Urinary bladder (tissue), 3 donors: ENCODE measurements at regions not wholly inside any gene's neighbourhood (a gene's known extent, or its start where the extent isn't known, plus 50 kb on each side); places are given as distances from the start of the nearest gene placed in this dataset.
"Not testable (repeated sequence)": the region's sequence is repeated elsewhere in the genome, so short reads cannot be mapped to it uniquely, and the experiment has no call there.

ENCODE experiments used
- DNase-seq: peaks from one replicate; pipeline ENCODE4 v3.0.0-alpha.2; 2015; ENCODE audit errors: extremely low spot score
- H3K27ac ChIP-seq: one replicate; pipeline ENCODE4 v1.5.1; 2013; ENCODE audit warnings: low read depth, mild to moderate bottlenecking, moderate library complexity
- H3K36me3 ChIP-seq: one replicate; pipeline ENCODE4 v1.6.1; 2013; ENCODE audit warnings: mild to moderate bottlenecking, moderate library complexity; ENCODE audit not compliant: insufficient read depth
- H3K4me1 ChIP-seq: one replicate; pipeline ENCODE4 v1.6.1; 2013; ENCODE audit warnings: mild to moderate bottlenecking, moderate library complexity; ENCODE audit not compliant: insufficient read depth
- H3K4me3 ChIP-seq: one replicate; pipeline ENCODE4 v1.5.1; 2013; ENCODE audit warnings: low read depth, low read length
- WGBS: extraction: QIAGEN DNeasy Blood & Tissue Kit; methylation state at CpG from one replicate; pipeline ENCODE4 v1.1.7; 2013; 5-methylcytosine and 5-hydroxymethylcytosine counted together
- donor health status: healthy with polysubstance abuse.
- donor health status: healthy.

- Histone ChIP-seq H3K36me3 (no peaks in the 10 kb centered on the region), H3K4me1 (no peaks in the 10 kb centered on the region), H3K27ac (no peak overlapping the region), H3K4me3 (no peak overlapping the region)
- WGBS = 76% methylated on average over 3 of the region's 3 CpGs
- DNase-seq = no peak
These were observed 90.3 kb upstream of the FBXL17 start for GRCh38 chr5:108472237-108472636.

DNA sequence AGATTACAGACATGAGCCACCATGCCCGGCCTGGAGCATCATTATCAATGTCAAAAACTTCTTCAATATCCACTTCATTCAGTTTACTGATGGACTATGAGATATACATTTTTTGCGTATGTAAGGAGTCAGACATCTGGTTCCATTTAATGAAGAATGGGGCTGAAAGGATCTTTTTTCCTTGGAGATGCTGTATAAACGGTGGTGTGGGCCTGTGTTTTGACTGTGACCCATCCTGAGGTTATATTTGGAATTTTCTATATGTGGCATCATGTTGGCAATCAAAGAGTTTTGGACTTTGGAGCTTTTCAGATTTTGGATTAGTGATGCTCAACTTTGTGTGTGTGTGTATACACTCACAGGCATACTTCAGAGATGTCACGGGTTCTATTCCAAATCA lies 85.7 kb upstream of the FBXL17 start:
- Histone ChIP-seq H3K4me3 (no peak overlapping the region), H3K27ac (no peak overlapping the region), H3K36me3 (no peaks in the 10 kb centered on the region), H3K4me1 (no peaks in the 10 kb centered on the region)
- WGBS = 66% methylated on average over 4 of the region's 4 CpGs
- DNase-seq = no peak

GRCh38 chr5:108461628-108462367 lies 79.9 kb upstream of the FBXL17 start:
- Histone ChIP-seq H3K4me3 (no peak overlapping the region), H3K36me3 (no peaks in the 10 kb centered on the region), H3K4me1 (no peaks in the 10 kb centered on the region), H3K27ac (no peak overlapping the region)
- 89% methylated on average over 1 of the region's 1 CpG for WGBS
- no peak for DNase-seq

DNA sequence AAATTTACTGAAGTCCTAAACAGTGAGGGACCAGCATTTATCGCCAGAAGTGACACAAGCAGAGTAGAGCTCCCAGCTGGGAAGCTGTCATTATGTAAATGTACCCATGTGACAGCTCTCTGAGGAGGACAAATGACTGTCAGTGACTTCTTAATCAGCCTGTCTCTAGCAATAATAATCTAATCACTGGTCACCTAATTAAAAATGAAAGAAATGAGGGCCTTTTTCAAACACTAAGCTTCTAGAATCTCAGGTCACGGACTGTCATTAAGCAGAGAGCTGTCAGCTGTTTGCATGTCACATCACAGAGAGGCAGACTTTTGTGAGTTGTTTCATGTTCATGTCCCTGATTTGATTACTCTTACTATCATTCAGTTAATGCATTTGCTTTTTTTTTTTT lies 77.9 kb upstream of the FBXL17 start:
- 60% methylated on average over 2 of the region's 2 CpGs for WGBS
- no peaks in the 10 kb centered on the region for H3K4me1 ChIP-seq

GRCh38 chr5:108451269-108451668 lies 69.4 kb upstream of the FBXL17 start:
- Histone ChIP-seq H3K36me3 (no peaks in the 10 kb centered on the region), H3K4me1 (no peaks in the 10 kb centered on the region), H3K27ac (no peak overlapping the region), H3K4me3 (no peak overlapping the region)
- no peak for DNase-seq

More for the DNA sequence above, 77.9 kb upstream of the FBXL17 start:
- H3K36me3 ChIP-seq = no peaks in the 10 kb centered on the region
- DNase-seq = peak; percentile 1
- H3K27ac ChIP-seq = no peak overlapping the region
- H3K4me3 ChIP-seq = no peak overlapping the region

- not testable (repeated sequence) for H3K36me3 ChIP-seq, H3K4me3 ChIP-seq, H3K27ac ChIP-seq, DNase-seq, H3K4me1 ChIP-seq
- WGBS = 97% methylated on average over 3 of the region's 3 CpGs
These were observed 62.2 kb upstream of the FBXL17 start for GRCh38 chr5:108444130-108444529.

DNA sequence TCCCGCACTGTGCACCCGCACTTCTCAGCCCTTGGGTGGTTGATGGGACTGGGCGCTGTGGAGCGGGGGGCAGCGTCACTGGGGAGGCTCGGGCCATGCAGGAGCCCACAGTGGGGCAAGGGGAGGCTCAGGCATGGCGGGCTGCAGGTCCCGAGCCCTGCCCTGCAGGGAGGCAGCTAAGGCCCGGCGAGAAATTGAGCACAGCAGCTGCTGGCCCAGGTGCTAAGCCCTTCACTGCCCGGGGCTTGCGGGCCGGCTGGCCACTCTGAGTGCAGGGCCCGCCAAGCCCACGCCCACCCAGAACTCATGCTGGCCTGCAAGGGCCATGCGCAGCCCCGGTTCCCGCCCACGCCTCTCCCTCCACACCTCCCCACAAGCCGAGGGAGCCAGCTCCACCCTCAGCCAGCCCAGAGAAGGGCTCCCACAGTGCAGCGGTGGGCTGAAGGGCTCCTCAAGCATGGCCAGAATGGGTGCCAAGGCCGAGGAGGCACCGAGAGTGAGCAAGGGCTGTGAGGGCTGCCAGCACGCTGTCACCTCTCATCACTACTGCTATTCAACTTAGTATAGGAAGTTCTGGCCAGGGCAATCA lies 60.3 kb upstream of the FBXL17 start:
- H3K4me3 ChIP-seq, H3K4me1 ChIP-seq, H3K36me3 ChIP-seq, DNase-seq, H3K27ac ChIP-seq: not testable (repeated sequence)
- 93% methylated on average over 24 of the region's 24 CpGs for WGBS

GRCh38 chr5:108437425-108437824 lies 55.5 kb upstream of the FBXL17 start:
- Histone ChIP-seq H3K4me3 (no peak overlapping the region), H3K27ac (no peak overlapping the region), H3K4me1 (no peaks in the 10 kb centered on the region), H3K36me3 (no peaks in the 10 kb centered on the region)
- no peak for DNase-seq
- WGBS = 65% methylated on average over 1 of the region's 1 CpG

- DNase-seq = no peak
- Histone ChIP-seq H3K4me3 (no peak overlapping the region), H3K4me1 (no peaks in the 10 kb centered on the region), H3K27ac (no peak overlapping the region), H3K36me3 (no peaks in the 10 kb centered on the region)
- 86% methylated on average over 5 of the region's 5 CpGs for WGBS
These were observed 54.8 kb upstream of the FBXL17 start for GRCh38 chr5:108436696-108437095.

GRCh38 chr5:108433600-108433999 lies 51.7 kb upstream of the FBXL17 start:
- no peaks in the 10 kb centered on the region for H3K4me1 ChIP-seq
- no peaks in the 10 kb centered on the region for H3K36me3 ChIP-seq
- no peak for DNase-seq
- no peak overlapping the region for H3K4me3 ChIP-seq
- WGBS = 95% methylated on average over 3 of the region's 3 CpGs
- no peak overlapping the region for H3K27ac ChIP-seq

DNA sequence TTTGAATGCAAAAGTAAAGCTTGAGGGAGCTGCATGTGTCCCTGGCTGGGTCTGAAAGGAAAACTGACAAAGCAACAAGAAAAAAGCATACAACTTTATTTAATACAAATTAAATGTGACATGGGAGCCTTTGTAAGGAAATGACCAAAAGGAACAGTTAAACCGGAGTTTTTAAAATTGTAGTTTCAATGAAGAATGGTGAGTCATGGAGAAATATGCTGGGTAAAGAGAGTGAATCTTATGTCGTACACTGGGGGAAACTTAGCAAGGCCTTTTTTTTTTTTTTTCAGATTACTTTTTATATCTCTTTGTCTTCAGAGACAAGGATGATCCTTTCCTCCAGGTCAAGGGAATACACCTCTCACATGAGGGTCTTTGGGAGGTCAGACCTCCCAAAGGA lies 50.1 kb upstream of the FBXL17 start:
- no peak overlapping the region for H3K4me3 ChIP-seq
- 75% methylated on average over 2 of the region's 2 CpGs for WGBS
- DNase-seq = no peak
- no peaks in the 10 kb centered on the region for H3K36me3 ChIP-seq
- H3K4me1 ChIP-seq = no peaks in the 10 kb centered on the region
- no peak overlapping the region for H3K27ac ChIP-seq
